ENCODE measurements at regions not wholly inside any gene's neighbourhood (a gene's known extent, or its start where the extent isn't known, plus 50 kb on each side); places are given as distances from the start of the nearest gene placed in this dataset.

DNA sequence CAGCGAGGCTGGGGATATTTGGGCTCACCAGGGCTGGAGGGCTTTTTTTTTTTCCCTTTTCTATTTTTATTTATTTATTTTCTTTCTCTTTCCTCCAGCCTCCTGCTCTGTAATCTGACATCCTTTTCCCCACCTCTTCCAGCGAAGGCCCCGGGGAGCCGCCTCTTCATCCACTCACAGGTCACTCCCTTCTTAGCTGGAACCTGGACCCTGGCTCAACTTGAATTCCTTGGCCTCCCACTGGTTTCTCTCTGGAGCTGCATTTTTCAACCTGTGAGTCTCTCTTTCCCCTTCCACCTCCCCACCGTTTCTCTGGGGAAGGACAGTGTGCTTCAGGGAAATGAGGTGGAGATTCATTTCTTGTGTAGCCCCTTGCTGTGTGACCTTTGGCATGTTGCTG is 82.0 kb downstream of the MRM1 start:
- TF ChIP-seq, protein P1, sequence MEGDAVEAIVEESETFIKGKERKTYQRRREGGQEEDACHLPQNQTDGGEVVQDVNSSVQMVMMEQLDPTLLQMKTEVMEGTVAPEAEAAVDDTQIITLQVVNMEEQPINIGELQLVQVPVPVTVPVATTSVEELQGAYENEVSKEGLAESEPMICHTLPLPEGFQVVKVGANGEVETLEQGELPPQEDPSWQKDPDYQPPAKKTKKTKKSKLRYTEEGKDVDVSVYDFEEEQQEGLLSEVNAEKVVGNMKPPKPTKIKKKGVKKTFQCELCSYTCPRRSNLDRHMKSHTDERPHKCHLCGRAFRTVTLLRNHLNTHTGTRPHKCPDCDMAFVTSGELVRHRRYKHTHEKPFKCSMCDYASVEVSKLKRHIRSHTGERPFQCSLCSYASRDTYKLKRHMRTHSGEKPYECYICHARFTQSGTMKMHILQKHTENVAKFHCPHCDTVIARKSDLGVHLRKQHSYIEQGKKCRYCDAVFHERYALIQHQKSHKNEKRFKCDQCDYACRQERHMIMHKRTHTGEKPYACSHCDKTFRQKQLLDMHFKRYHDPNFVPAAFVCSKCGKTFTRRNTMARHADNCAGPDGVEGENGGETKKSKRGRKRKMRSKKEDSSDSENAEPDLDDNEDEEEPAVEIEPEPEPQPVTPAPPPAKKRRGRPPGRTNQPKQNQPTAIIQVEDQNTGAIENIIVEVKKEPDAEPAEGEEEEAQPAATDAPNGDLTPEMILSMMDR (IDR thresholded peaks at IDR 0.05; ENCODE audit: control extremely low read depth in 1 of 3, insufficient read depth in 1 of 3, low read depth in 1 of 3, low read length in 3 of 3): no peak
- TF ChIP-seq EP300 (IDR thresholded peaks at IDR 0.05; ENCODE audit: borderline replicate concordance in 1 of 2, low read depth in 2 of 2, low read length in 2 of 2): no peak
- TF ChIP-seq KDM5A (IDR thresholded peaks at IDR 0.05; ENCODE audit: low read length): no peak
- TF ChIP-seq POLR2A (IDR thresholded peaks at IDR 0.05; ENCODE audit: control extremely low read depth in 1 of 2, low read depth in 2 of 2, low read length in 2 of 2): no peak
- TF ChIP-seq, protein P2, sequence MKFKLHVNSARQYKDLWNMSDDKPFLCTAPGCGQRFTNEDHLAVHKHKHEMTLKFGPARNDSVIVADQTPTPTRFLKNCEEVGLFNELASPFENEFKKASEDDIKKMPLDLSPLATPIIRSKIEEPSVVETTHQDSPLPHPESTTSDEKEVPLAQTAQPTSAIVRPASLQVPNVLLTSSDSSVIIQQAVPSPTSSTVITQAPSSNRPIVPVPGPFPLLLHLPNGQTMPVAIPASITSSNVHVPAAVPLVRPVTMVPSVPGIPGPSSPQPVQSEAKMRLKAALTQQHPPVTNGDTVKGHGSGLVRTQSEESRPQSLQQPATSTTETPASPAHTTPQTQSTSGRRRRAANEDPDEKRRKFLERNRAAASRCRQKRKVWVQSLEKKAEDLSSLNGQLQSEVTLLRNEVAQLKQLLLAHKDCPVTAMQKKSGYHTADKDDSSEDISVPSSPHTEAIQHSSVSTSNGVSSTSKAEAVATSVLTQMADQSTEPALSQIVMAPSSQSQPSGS (IDR thresholded peaks at IDR 0.05; ENCODE audit: low read length): no peak
- TF ChIP-seq BRCA1 (IDR thresholded peaks at IDR 0.05; ENCODE audit: low read depth, low read length): no peak
- no peak for TF ChIP-seq JUN (IDR thresholded peaks at IDR 0.05; ENCODE audit: low read depth, low read length)
- TF ChIP-seq BACH1 (IDR thresholded peaks at IDR 0.05; ENCODE audit: low read length): no peak
- no peak for TF ChIP-seq GABPA (IDR thresholded peaks at IDR 0.05; ENCODE audit: borderline replicate concordance, insufficient read depth, low read length)
- no peak for TF ChIP-seq CEBPB (IDR thresholded peaks at IDR 0.05; ENCODE audit: low read depth, low read length)
